SU-DHL-6 (cell line): ENCODE measurements at regions not wholly inside any gene's neighbourhood (a gene's known extent, or its start where the extent isn't known, plus 50 kb on each side); places are given as distances from the start of the nearest gene placed in this dataset.
"Not testable (repeated sequence)": the region's sequence is repeated elsewhere in the genome, so short reads cannot be mapped to it uniquely, and the experiment has no call there.

Experiments used
- EZH2phosphoT487 ChIP-seq: fragments of 200-600 bp; sonication (generic), shearing (Covaris generic); conservative IDR thresholded peaks from 2 replicates; pipeline ENCODE4 v1.6.1; 2018; ENCODE audit warnings: mild to moderate bottlenecking, antibody characterized with exemption, low read length, moderate library complexity, mixed read lengths
- TF ChIP-seq, protein P1 (sequence below): fragments of 200-600 bp; sonication (generic); IDR thresholded peaks from one replicate; pipeline ENCODE4 v1.5.1; 2017; ENCODE audit warnings: antibody characterized with exemption, mild to moderate bottlenecking, low read length, moderate library complexity; ENCODE audit not compliant: insufficient read depth, poor library complexity, severe bottlenecking

DNA sequence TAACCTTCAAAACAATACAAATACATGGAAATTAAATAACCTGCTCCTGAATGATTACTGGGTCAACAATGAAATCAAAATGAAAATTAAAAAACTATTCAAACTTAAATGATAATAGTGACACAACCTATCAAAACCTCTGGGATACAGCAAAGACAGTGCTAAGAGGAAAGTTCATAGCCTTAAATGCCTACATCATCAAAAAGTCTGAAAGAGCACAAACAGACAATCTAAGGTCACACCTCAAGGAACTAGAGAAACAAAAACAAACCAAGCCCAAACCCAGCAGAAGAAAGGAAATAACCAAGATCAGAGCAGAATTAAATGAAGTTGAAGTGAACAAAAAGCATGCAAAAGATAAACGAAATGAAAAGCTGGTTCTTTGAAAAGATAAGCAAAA, 79.5 kb downstream of the TMEM212 start:
- TF ChIP-seq, protein P1, sequence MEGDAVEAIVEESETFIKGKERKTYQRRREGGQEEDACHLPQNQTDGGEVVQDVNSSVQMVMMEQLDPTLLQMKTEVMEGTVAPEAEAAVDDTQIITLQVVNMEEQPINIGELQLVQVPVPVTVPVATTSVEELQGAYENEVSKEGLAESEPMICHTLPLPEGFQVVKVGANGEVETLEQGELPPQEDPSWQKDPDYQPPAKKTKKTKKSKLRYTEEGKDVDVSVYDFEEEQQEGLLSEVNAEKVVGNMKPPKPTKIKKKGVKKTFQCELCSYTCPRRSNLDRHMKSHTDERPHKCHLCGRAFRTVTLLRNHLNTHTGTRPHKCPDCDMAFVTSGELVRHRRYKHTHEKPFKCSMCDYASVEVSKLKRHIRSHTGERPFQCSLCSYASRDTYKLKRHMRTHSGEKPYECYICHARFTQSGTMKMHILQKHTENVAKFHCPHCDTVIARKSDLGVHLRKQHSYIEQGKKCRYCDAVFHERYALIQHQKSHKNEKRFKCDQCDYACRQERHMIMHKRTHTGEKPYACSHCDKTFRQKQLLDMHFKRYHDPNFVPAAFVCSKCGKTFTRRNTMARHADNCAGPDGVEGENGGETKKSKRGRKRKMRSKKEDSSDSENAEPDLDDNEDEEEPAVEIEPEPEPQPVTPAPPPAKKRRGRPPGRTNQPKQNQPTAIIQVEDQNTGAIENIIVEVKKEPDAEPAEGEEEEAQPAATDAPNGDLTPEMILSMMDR: not testable (repeated sequence)
- not testable (repeated sequence) for TF ChIP-seq EZH2phosphoT487
